ENCODE measurements at regions not wholly inside any gene's neighbourhood (a gene's known extent, or its start where the extent isn't known, plus 50 kb on each side); places are given as distances from the start of the nearest gene placed in this dataset.

GRCh38 chr16:26951950-26952349, 114.8 kb upstream of the C16orf82 start:
- DNase-seq (ENCODE audit: low spot score) = no peak
- TF ChIP-seq CTCF (IDR thresholded peaks at IDR 0.05; ENCODE audit: extremely low read depth, missing control alignments) = no peak

GRCh38 chr16:26952411-26952810, 114.3 kb upstream of the C16orf82 start:
- no peak for TF ChIP-seq CTCF (IDR thresholded peaks at IDR 0.05; ENCODE audit: extremely low read depth, missing control alignments)
- no peak for DNase-seq (ENCODE audit: low spot score)

GRCh38 chr16:26957283-26957859, 109.4 kb upstream of the C16orf82 start:
- DNase-seq (ENCODE audit: low spot score) = no peak
- no peak for TF ChIP-seq CTCF (IDR thresholded peaks at IDR 0.05; ENCODE audit: extremely low read depth, missing control alignments)

- DNase-seq (ENCODE audit: low spot score) = no peak
- no peak for TF ChIP-seq CTCF (IDR thresholded peaks at IDR 0.05; ENCODE audit: extremely low read depth, missing control alignments)
These were observed 107.2 kb upstream of the C16orf82 start for GRCh38 chr16:26959416-26960009.

- TF ChIP-seq CTCF (IDR thresholded peaks at IDR 0.05; ENCODE audit: extremely low read depth, missing control alignments) = no peak
- no peak for DNase-seq (ENCODE audit: low spot score)
These were observed 105.3 kb upstream of the C16orf82 start for GRCh38 chr16:26961459-26961858.

GRCh38 chr16:26963109-26963508, 103.6 kb upstream of the C16orf82 start:
- DNase-seq (ENCODE audit: low spot score) = no peak

More at GRCh38 chr16:26963109-26963508, 103.6 kb upstream of the C16orf82 start:
- TF ChIP-seq CTCF (IDR thresholded peaks at IDR 0.05; ENCODE audit: extremely low read depth, missing control alignments) = no peak

All from GM20000 (cell line).